H1 (cell line): ENCODE measurements at regions not wholly inside any gene's neighbourhood (a gene's known extent, or its start where the extent isn't known, plus 50 kb on each side); places are given as distances from the start of the nearest gene placed in this dataset.

Source experiments
- SUZ12 ChIP-seq: fragments of 200-600 bp; sonication (generic); IDR thresholded peaks from 2 replicates; pipeline ENCODE4 v1.6.1; 2012; ENCODE audit warnings: mild to moderate bottlenecking, inconsistent platforms, low read length, moderate library complexity, mixed read lengths
- TAF1 ChIP-seq: IDR thresholded peaks from 2 replicates; pipeline ENCODE4 v1.6.1; 2011; ENCODE audit warnings: mild to moderate bottlenecking, low read depth, low read length
- TF ChIP-seq, protein P1 (sequence below), 3 experiments: IDR thresholded peaks; 1 replicate in 2 of 3; 2 replicates in 1 of 3; pipeline versions ENCODE4 v1.5.1 to v1.6.1; 2011; ENCODE audit warnings: low read length in 3 of 3, mild to moderate bottlenecking in 3 of 3, inconsistent platforms in 2 of 3, low read depth in 1 of 3, moderate library complexity in 1 of 3; ENCODE audit not compliant: insufficient read depth in 1 of 3; ENCODE audit errors: control extremely low read depth in 1 of 3

DNA sequence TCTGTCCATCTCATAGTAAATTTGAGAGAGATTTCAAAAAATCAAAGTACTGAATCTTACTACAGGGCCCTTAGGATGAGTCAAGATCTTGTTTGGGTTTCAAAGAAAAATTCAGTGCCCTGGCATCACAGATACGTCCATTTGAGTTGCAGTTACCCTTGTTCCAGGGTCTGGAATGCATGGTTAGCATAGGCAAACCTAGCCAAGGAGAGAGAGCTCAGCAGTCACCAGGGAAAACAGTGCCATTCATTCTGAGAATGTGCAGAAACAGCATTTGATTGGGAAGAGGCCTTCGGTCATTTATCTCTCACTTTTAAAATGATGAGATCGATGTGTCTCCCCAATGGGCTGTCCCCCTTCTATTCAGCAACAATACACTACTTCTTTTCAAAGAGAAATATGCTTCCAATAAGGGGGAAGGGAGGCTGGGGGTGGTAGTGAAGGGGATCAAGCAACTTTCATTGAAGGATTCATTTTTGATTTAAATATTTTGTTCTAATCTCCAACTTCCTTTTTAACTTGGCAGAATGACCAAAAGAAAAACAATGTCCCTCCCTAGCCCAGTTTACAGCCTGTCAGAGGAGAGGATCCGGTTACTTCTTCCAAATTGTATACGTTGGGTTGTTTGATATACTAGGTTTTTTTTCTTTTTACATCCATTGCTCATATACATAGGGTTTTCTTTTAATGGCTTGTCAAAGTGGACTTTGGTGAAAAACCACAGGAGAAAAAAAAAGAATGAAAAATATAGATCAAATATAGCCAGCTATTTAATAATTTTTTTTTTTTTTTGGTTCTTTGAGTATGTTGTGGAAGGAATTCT lies 491.1 kb downstream of the CCDC171 start:
- TF ChIP-seq, protein P1, sequence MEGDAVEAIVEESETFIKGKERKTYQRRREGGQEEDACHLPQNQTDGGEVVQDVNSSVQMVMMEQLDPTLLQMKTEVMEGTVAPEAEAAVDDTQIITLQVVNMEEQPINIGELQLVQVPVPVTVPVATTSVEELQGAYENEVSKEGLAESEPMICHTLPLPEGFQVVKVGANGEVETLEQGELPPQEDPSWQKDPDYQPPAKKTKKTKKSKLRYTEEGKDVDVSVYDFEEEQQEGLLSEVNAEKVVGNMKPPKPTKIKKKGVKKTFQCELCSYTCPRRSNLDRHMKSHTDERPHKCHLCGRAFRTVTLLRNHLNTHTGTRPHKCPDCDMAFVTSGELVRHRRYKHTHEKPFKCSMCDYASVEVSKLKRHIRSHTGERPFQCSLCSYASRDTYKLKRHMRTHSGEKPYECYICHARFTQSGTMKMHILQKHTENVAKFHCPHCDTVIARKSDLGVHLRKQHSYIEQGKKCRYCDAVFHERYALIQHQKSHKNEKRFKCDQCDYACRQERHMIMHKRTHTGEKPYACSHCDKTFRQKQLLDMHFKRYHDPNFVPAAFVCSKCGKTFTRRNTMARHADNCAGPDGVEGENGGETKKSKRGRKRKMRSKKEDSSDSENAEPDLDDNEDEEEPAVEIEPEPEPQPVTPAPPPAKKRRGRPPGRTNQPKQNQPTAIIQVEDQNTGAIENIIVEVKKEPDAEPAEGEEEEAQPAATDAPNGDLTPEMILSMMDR (IDR thresholded peaks at IDR 0.05; ENCODE audit: control extremely low read depth in 1 of 3, insufficient read depth in 1 of 3, low read depth in 1 of 3, low read length in 3 of 3) = no peak
- no peak for TF ChIP-seq SUZ12
- no peak for TF ChIP-seq TAF1
